PC-9 (cell line): ENCODE measurements at regions not wholly inside any gene's neighbourhood (a gene's known extent, or its start where the extent isn't known, plus 50 kb on each side); places are given as distances from the start of the nearest gene placed in this dataset.

Source experiments
- BruUV-seq: library from RNA; stranded (reverse); fragments of 400-500 nt; replicated peaks from 2 replicates; lab custom pipeline; 2021; lab: Mats Ljungman, UMichigan
- CTCF ChIA-PET: fragments of 300-600 bp; sonication (Branson Sonifier 250); formaldehyde crosslinking; loops from one replicate; lab custom pipeline; 2022; ENCODE audit warnings: antibody characterized with exemption; lab: Charles Lee
- POLR2A ChIA-PET: fragments of 300-600 bp; sonication (Branson Sonifier 250); formaldehyde crosslinking; loops from one replicate; lab custom pipeline; 2022; ENCODE audit warnings: antibody characterized with exemption; ENCODE audit not compliant: unreplicated experiment; lab: Charles Lee
- DNase-seq, 2 experiments: peaks; one replicate each; pipeline versions ENCODE4 v3.0.0 to v3.0.0-alpha.2; 2015 to 2022; ENCODE audit warnings: mixed read lengths in 1 of 2
- H2AFZ ChIP-seq: fragments of 200-600 bp; sonication (generic); 2 replicates; pipeline ENCODE4 v1.8.1; 2017; ENCODE audit warnings: antibody characterized with exemption
- H3F3A ChIP-seq: fragments of 200-600 bp; sonication (generic); 2 replicates; pipeline ENCODE4 v1.8.1; 2017; ENCODE audit warnings: antibody characterized with exemption, mild to moderate bottlenecking, low read depth; ENCODE audit not compliant: insufficient read depth
- H3K27ac ChIP-seq: fragments of 200-600 bp; sonication (generic); 2 replicates; pipeline ENCODE4 v1.6.1; 2016; ENCODE audit warnings: mixed run types
- H3K27me3 ChIP-seq: fragments of 200-600 bp; sonication (generic); 2 replicates; pipeline ENCODE4 v1.6.1; 2016; ENCODE audit warnings: low read depth, mixed run types; ENCODE audit not compliant: insufficient read depth
- H3K36me3 ChIP-seq: fragments of 200-600 bp; sonication (generic); 2 replicates; pipeline ENCODE4 v1.6.1; 2016; ENCODE audit warnings: low read depth, mixed run types
- H3K4me1 ChIP-seq: fragments of 200-600 bp; sonication (generic); replicated peaks from 2 replicates; pipeline ENCODE4 v1.6.1; 2016; ENCODE audit warnings: mixed run types; ENCODE audit not compliant: insufficient read depth
- H3K4me2 ChIP-seq: fragments of 200-600 bp; sonication (generic); 2 replicates; pipeline ENCODE4 v1.6.1; 2017; ENCODE audit warnings: mixed run types
- H3K4me3 ChIP-seq: fragments of 200-600 bp; sonication (generic); 2 replicates; pipeline ENCODE4 v1.6.1; 2016; ENCODE audit warnings: mixed run types
- H3K79me2 ChIP-seq: fragments of 200-600 bp; sonication (generic); 2 replicates; pipeline ENCODE4 v1.6.1; 2017; ENCODE audit warnings: low read depth, mixed run types
- H3K9me2 ChIP-seq: fragments of 200-600 bp; sonication (generic); 2 replicates; pipeline ENCODE4 v1.8.1; 2017; ENCODE audit warnings: mild to moderate bottlenecking; ENCODE audit not compliant: insufficient read depth
- H3K9me3 ChIP-seq: fragments of 200-600 bp; sonication (generic); 2 replicates; pipeline ENCODE4 v1.8.1; 2016; ENCODE audit warnings: low read depth; ENCODE audit not compliant: insufficient read depth
- H4K20me1 ChIP-seq: fragments of 200-600 bp; sonication (generic); 2 replicates; pipeline ENCODE4 v1.8.1; 2017; ENCODE audit not compliant: insufficient read depth
- EZH2 ChIP-seq: fragments of 200-600 bp; sonication (generic); IDR thresholded peaks from 2 replicates; pipeline ENCODE4 v1.8.0; 2017; ENCODE audit warnings: antibody characterized with exemption, low read depth
- intact Hi-C: fragments of 100-400 bp; cut with micrococcal nuclease; formaldehyde crosslinking; loops from one replicate; pipeline ENCODE4 v1.10.0; 2022; ENCODE audit not compliant: unreplicated experiment
- TF ChIP-seq, protein P1 (sequence below): fragments of 200-600 bp; sonication (generic); conservative IDR thresholded peaks from 2 replicates; pipeline ENCODE4 v1.6.1; 2017; ENCODE audit warnings: mixed run types, antibody characterized with exemption, mild to moderate bottlenecking, moderate library complexity

DNA sequence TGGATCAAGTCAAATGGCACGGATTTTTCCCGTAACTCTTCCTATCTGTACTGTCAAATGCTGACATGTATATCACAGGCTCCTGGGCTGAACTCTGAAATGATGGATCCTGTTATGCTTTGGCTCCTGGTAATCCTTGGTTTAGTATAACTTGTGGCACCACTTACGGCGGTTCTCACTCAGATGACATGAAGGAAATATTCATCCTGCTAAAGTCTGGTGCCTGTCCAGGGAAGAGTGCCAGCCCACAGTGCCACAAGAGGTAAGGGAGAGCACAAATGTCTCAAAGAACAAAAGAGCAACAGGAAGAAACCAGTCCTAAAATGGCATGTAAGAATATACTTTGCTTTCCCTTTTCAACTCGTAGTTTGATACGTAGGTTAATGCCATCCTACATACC is 93.1 kb upstream of the TAB2 start:
- Histone ChIP-seq H3K27ac (no peak overlapping the region), H3K4me3 (no peak overlapping the region), H3K4me1 (no peaks in the 10 kb centered on the region), H2AFZ (no peak overlapping the region), H3K4me2 (no peak overlapping the region), H3K36me3 (no peaks in the 10 kb centered on the region), H4K20me1 (no peaks in the 10 kb centered on the region), H3K9me3 (no peaks in the 10 kb centered on the region), H3K9me2 (no peaks in the 10 kb centered on the region), H3F3A (no peaks in the 10 kb centered on the region), H3K79me2 (no peaks in the 10 kb centered on the region), H3K27me3 (no peaks in the 10 kb centered on the region)
- ChIA-PET POLR2A (no interaction called here), CTCF (no interaction called here)
- no TSS peak for BruUV-seq
- intact Hi-C loops = no loop called here
- TF ChIP-seq, protein P1, sequence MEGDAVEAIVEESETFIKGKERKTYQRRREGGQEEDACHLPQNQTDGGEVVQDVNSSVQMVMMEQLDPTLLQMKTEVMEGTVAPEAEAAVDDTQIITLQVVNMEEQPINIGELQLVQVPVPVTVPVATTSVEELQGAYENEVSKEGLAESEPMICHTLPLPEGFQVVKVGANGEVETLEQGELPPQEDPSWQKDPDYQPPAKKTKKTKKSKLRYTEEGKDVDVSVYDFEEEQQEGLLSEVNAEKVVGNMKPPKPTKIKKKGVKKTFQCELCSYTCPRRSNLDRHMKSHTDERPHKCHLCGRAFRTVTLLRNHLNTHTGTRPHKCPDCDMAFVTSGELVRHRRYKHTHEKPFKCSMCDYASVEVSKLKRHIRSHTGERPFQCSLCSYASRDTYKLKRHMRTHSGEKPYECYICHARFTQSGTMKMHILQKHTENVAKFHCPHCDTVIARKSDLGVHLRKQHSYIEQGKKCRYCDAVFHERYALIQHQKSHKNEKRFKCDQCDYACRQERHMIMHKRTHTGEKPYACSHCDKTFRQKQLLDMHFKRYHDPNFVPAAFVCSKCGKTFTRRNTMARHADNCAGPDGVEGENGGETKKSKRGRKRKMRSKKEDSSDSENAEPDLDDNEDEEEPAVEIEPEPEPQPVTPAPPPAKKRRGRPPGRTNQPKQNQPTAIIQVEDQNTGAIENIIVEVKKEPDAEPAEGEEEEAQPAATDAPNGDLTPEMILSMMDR = no peak
- no peak for TF ChIP-seq EZH2
- no peak for DNase-seq

DNA sequence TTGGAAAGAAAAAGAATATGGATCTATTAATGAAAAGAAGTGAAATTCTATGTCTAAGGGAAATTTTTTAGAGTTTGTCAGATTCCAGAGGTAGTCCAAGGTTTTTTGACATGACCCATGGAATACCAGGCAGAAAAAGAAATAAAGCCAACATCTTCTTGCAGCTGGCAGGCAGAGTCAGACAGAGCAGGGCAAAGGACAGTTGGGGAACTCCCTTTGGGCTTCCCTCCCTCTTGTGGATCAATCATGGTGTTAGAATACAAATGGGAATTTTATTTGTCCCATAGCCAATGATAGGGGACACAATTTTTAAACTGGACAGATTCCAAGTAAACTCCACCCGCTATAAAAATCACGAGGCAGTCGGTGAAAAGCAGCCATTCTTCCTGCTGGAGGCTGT is 92.1 kb upstream of the TAB2 start:
- Histone ChIP-seq H3K4me2 (no peak overlapping the region), H3K9me2 (no peaks in the 10 kb centered on the region), H3K79me2 (no peaks in the 10 kb centered on the region), H3K27me3 (no peaks in the 10 kb centered on the region), H3K9me3 (no peaks in the 10 kb centered on the region), H2AFZ (no peak overlapping the region), H3K36me3 (no peaks in the 10 kb centered on the region), H3K4me3 (no peak overlapping the region), H3K4me1 (no peaks in the 10 kb centered on the region), H4K20me1 (no peaks in the 10 kb centered on the region), H3F3A (no peaks in the 10 kb centered on the region), H3K27ac (no peak overlapping the region)
- BruUV-seq = no TSS peak
- DNase-seq = no peak
- TF ChIP-seq, protein P1 = no peak
- TF ChIP-seq EZH2 = no peak
- POLR2A ChIA-PET = no interaction called here
- intact Hi-C loops = no loop called here
- CTCF ChIA-PET = no interaction called here

DNA sequence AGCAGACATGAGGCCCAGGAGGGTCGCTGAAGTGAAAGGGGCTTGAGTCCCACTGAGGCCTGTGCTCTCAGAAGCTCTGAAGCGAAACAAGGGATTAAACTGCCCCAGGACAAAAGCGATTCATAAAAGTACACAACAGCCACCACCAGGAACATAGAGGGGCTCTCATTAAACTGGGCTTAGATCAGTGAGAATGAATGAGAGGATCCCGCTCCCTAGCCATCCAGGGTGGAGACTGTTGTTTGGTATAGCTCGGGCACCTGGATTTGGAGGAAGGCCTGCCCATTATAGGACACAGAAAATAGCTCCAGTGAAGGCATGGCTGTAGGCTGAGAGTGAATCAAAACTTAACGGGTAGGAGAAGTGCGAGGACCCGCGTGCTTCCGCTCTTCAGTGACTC is 91.6 kb upstream of the TAB2 start:
- Histone ChIP-seq H3K79me2 (no peaks in the 10 kb centered on the region), H3K27ac (no peak overlapping the region), H3K4me2 (no peak overlapping the region), H3F3A (no peaks in the 10 kb centered on the region), H3K27me3 (no peaks in the 10 kb centered on the region), H3K4me3 (no peak overlapping the region), H3K4me1 (no peaks in the 10 kb centered on the region), H3K36me3 (no peaks in the 10 kb centered on the region), H3K9me3 (no peaks in the 10 kb centered on the region), H2AFZ (no peak overlapping the region), H4K20me1 (no peaks in the 10 kb centered on the region), H3K9me2 (no peaks in the 10 kb centered on the region)
- ChIA-PET POLR2A (no interaction called here), CTCF (no interaction called here)
- no peak for DNase-seq
- TF ChIP-seq EZH2 = no peak
- TF ChIP-seq, protein P1 = no peak
- BruUV-seq = no TSS peak
- intact Hi-C loops = no loop called here
